Vagina (tissue), 2 donors: ENCODE measurements at regions not wholly inside any gene's neighbourhood (a gene's known extent, or its start where the extent isn't known, plus 50 kb on each side); places are given as distances from the start of the nearest gene placed in this dataset.

Source experiments
- POLR2A ChIP-seq, 2 donors: fragments of 450-650 bp; IDR thresholded peaks; one replicate each; pipeline ENCODE4 v1.6.1; 2017; ENCODE audit warnings: antibody characterized with exemption in 2 of 2, mild to moderate bottlenecking in 2 of 2, moderate library complexity in 2 of 2
- POLR2AphosphoS5 ChIP-seq, 2 donors: sonication (generic); formaldehyde crosslinking; IDR thresholded peaks; one replicate each; pipeline ENCODE4 v1.9.0; 2017; ENCODE audit warnings: antibody characterized with exemption in 2 of 2, mild to moderate bottlenecking in 2 of 2, low read depth in 1 of 2; ENCODE audit not compliant: insufficient read depth in 1 of 2
- TF ChIP-seq, protein P1 (sequence below), 3 experiments: fragments of 450-650 bp in 2 of 3; fragments of 200-600 bp in 1 of 3; sonication (generic) in 1 of 3; IDR thresholded peaks; one replicate each; pipeline ENCODE4 v1.5.1; 2017 to 2019; ENCODE audit warnings: antibody characterized with exemption in 3 of 3, mild to moderate bottlenecking in 2 of 3, moderate library complexity in 2 of 3

- TF ChIP-seq, protein P1, sequence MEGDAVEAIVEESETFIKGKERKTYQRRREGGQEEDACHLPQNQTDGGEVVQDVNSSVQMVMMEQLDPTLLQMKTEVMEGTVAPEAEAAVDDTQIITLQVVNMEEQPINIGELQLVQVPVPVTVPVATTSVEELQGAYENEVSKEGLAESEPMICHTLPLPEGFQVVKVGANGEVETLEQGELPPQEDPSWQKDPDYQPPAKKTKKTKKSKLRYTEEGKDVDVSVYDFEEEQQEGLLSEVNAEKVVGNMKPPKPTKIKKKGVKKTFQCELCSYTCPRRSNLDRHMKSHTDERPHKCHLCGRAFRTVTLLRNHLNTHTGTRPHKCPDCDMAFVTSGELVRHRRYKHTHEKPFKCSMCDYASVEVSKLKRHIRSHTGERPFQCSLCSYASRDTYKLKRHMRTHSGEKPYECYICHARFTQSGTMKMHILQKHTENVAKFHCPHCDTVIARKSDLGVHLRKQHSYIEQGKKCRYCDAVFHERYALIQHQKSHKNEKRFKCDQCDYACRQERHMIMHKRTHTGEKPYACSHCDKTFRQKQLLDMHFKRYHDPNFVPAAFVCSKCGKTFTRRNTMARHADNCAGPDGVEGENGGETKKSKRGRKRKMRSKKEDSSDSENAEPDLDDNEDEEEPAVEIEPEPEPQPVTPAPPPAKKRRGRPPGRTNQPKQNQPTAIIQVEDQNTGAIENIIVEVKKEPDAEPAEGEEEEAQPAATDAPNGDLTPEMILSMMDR (IDR thresholded peaks at IDR 0.05), result no peak
- TF ChIP-seq POLR2A (IDR thresholded peaks at IDR 0.05) (no peak), POLR2AphosphoS5 (IDR thresholded peaks at IDR 0.05; ENCODE audit: insufficient read depth in 1 of 2, low read depth in 1 of 2) (no peak)
Measured at GRCh38 chr2:8575038-8575833, 106.6 kb upstream of the ID2 start.
